NCI-H2029 (cell line): ENCODE measurements at regions not wholly inside any gene's neighbourhood (a gene's known extent, or its start where the extent isn't known, plus 50 kb on each side); places are given as distances from the start of the nearest gene placed in this dataset.
"Not testable (repeated sequence)": the region's sequence is repeated elsewhere in the genome, so short reads cannot be mapped to it uniquely, and the experiment has no call there.

Source experiments
- DNase-seq: peaks from one replicate; lab custom pipeline; 2025; lab: John Stamatoyannopoulos, UW

DNA sequence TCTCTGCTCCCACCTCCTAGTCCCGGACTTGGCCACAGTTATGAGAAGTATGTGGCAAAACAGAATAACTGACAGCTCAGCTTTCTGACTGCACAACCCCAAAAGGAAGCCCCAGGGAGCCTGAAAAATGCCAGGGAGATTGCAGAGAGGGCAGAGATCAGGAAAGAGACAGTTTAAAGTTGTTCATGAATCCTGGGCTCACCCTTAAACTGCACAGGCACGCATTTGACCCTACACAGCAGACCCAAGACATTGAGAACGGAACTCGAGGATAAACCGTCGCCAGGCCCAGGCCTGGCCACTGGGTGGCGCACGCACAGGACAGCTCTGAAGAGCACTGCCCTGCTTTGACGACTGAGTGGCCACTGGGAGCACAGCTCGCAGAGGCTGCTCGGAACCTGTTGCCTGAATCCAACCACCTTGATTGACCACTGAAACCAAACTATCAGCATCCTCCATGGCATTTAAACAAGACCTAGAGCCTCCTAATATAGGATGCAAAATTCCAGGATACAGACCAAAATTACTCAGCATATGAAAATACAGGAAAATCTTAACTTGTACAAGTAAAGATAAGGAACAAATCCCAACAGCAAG lies 114.0 kb downstream of the C16orf95 start:
- no peak for DNase-seq

DNA sequence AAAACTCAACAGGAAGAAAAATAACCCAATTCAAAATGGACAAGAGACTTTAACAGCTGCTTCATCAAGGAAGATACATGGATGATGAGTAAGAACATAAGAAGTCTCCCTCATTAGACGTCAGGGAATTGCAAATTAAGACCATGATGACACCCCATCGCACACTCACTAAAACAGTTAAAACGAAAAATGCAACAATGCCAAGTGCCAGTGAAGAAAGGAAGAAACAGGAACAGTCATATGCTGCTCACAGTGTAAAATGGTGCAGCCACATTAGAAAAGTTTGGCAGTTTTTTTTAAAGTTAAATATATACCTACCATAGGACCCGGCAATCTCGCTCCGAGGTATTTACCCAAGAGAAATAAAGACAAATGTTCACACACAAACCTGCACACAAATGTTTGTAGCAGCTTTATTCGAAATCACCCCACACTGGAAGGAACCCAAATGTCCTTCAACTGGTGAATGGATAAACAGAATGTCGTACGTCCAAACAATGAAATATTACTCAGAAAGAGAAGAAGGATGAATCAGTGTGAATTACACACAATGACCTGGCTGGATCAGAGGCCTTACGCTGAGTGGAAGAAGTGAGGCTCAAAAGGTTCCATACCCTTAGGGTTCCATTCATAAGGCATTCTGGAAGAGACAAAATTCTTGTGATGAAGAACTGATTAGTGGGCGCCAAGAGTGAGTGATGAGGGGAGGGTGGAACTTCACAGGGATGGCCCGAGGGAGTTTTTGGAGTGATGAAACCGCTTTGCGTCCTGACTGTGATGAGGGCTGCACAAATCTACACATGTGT lies 110.3 kb downstream of the C16orf95 start:
- no peak for DNase-seq

DNA sequence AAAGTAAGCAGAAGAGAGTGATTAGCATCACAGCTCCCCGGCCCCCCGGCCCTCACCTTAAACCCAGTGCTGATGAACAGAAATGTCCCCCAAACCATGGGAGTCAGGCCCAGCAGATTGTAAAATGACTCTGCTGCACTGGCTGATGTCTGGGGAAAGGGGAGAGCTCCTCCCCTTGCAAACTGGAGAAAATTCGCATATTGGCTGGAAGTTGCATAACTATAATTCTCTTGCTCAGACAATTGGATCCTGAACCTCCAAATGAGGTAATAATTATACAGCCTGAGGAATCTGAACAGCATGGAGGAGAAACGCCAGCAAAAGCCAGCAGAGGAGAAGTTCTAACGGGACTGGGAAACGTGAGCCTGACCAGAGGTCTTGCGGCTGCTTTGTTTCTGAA lies 109.7 kb downstream of the C16orf95 start:
- no peak for DNase-seq

DNA sequence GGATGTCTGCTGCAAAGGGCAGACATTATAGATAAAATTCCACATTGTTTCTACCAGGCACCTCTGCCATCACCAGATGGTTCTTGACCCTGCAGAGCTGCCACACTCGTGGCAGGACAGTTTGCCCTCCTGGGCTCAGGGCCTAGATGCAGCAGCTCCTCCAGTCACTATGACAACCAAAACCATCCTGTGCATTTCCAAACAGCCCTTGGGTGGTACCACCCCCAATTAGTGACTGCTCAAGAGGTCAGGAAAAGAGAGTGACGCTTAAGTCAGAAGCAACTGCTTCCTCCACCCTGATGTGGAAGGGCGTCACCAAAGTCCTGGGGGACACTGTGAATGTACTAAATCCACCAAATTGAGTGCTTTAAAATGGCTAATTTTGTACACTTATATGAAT lies 109.2 kb downstream of the C16orf95 start:
- DNase-seq: no peak

DNA sequence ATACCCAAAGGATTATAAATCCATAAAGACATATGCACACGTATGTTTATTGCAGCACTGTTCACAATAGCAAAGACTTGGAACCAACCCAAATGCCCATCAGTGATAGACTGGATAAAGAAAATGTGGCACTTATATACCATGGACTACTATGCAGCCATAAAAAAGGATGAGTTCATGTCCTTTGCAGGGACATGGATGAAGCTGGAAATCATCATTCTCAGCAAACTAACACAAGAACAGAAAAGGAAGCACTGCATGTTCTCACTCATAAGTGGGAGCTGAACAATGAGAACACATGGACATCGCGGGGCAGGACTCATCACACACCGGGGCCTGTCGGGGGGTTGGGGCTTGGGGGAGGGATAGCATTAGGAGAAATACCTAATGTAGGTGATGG lies 108.2 kb downstream of the C16orf95 start:
- not testable (repeated sequence) for DNase-seq

DNA sequence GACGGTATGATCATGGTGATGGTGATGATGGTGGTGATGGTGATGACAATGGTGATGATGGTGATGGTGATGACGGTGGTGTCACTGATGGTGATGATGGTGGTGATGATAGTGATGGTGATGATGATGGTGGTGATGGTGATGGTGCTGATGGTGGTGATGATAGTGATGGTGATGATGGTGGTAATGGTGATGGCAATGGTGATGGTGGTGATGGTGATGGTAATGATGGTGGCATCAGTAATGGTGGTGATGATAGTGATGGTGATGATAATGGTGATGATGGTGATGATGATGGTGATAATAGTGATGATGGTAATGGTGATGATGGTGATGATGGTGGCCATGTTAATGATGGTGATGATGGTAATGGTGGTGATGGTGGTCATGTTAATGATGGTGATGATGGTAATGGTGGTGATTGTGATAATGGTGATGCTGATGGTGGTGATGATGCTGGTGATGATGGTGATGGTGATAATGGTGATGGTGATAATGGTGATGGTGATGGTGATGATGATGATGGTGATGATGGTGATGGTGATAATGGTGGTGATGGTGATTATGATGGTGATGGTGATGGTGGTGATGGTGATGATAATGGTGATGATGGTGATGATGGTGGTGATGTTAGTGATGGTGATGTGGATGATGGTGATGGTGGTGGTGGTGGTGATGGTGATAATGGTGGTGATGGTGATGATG lies 107.2 kb downstream of the C16orf95 start:
- no peak for DNase-seq

DNA sequence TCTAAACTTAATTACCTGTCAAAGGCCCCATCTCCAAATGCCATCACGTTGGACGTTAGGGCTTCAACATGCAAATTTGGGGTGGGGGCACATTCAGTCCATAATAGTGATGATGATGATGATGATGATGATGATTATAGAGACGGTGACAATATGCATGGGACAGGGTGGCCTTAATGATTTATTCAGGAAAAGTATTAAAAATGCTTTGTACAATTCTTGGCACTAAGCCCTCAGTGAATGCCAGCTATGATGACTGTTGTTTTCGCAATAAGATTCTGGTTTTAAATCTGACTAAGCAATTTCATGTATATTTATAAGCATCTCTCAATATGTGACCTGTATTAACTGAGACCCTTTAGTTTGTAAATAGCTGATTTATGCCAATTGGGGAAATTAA lies 106.3 kb downstream of the C16orf95 start:
- no peak for DNase-seq

DNA sequence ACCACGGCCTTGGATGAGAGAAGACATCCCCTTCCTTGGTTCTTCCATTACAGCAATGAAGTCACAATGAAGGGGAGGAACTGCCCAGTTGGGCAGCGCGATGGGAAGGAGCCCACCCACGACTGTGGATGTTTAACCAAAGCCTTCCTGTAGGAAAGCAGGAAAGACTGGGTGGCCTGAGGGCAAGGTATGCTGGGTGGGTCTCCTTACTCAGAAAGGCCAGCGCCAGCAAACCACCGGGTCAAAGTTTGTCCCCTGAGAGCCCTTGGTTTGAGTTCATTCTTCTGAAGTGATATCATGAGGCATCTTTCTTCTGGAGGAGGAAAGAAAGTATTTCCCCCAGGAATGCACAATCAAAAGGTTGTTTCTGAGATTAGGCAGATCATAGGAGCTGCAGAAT lies 105.2 kb downstream of the C16orf95 start:
- DNase-seq: no peak

DNA sequence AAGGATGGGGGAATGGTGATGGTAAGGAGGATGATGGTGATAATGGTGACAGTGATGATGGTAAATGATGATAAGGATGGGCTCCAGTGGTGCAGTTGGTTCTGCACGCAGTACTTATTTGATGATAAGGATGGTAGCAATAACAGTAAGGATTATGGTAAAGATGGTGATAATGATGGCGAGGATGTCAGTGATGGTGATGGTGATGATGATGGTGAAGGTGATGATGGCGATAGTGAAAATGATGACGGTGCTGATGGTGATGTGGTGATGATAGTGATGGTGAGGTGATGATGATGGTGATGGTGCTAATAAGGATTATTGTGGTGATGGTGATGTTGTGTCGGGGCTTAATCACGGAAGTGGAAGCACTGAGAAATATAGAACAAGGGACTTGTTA lies 103.7 kb downstream of the C16orf95 start:
- no peak for DNase-seq

DNA sequence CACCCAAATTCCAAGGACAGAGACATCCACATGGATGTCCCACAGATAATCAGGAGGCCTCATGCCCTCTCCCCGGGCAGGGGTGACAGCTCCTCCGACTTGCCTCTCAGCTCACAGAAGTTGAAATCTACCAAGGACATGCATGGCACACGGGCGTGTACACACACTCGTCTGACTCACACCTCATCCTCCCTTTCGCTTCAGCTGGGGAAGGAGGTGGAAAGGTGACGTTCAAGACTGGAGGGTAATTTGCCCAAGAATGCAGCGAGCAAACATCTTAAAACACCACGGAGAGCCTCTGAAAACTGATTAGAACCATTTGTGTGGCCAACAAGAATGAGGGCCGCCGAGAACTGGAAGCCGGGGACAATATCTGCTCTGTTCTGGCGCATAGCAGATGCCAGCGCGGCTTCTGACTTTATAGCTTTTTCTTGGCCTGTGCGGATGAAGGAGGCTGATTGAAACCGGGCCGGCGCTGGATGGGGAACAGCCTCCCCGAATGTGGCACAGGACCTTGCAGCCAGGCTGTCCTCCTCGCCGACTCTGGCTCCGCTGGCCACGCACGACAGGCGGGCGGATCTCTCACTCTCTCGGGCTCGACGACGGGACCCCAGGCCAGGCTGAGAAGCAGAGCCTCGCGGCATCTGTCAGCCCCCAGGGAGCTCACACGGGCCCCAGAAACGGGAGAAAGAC lies 100.9 kb downstream of the C16orf95 start:
- DNase-seq: no peak

DNA sequence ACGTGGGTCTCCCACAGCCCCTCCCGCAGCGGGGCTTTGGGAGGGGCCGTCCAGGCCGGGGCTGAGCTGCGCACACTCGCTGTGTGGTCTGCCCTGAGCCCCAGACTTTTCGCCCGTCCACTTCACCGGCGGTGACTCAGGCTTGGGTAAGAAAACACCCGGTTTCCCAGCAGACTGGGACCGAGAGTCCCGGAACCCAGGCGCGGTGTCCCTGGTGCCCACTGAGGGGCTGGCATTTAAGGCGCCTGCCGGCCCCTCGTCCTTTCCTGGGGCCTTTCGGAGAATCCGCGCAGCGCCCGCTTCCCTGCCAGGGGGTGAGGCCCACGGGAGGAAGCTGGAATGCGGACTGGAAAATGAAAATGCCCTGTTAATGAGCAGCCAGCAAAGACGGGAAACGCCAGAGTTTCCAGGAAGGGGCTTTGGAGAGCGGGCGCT lies 100.3 kb downstream of the C16orf95 start:
- no peak for DNase-seq

DNA sequence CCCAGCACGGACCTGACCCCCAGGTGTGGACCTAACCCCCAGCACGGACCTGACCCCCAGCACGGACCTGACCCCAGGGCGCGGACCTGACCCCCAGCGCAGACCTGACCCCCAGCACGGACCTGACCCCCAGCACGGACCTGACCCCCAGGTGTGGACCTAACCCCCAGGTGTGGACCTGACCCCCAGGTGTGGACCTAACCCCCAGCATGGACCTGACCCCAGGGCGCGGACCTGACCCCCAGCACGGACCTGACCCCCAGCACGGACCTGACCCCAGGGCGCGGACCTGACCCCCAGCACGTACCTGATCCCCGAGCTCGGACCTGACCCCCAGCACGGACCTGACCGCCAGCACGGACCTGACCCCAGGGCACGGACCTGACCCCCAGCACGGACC lies 99.4 kb downstream of the C16orf95 start:
- DNase-seq: not testable (repeated sequence)

DNA sequence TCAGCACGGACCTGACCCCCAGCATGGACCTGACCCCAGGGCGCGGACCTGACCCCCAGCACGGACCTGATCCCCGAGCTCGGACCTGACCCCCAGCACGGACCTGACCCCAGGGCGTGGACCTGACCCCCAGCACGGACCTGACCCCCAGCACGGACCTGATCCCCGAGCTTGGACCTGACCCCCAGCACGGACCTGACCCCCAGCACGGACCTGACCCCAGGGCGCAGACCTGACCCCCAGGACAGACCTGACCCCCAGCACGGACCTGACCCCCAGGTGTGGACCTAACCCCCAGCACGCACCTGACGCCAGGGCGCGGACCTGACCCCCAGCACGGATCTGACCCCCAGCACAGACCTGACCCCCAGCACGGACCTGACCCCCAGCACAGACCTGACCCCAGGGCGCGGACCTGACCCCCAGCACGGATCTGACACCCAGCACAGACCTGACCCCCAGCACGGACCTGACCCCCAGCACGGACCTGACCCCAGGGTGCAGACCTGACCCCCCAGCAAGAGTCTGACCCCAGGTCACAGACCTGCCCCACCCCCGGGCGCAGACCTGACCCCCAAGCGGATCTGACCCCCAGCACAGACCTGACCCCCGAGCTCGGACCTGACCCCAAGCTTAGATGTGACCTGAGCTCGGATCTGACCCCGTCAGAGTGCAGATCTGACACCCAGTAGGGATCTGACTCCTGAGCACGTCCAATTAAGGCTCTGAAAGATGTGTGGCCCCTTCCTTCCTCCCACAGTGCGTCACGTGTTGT lies 98.7 kb downstream of the C16orf95 start:
- DNase-seq: no peak

DNA sequence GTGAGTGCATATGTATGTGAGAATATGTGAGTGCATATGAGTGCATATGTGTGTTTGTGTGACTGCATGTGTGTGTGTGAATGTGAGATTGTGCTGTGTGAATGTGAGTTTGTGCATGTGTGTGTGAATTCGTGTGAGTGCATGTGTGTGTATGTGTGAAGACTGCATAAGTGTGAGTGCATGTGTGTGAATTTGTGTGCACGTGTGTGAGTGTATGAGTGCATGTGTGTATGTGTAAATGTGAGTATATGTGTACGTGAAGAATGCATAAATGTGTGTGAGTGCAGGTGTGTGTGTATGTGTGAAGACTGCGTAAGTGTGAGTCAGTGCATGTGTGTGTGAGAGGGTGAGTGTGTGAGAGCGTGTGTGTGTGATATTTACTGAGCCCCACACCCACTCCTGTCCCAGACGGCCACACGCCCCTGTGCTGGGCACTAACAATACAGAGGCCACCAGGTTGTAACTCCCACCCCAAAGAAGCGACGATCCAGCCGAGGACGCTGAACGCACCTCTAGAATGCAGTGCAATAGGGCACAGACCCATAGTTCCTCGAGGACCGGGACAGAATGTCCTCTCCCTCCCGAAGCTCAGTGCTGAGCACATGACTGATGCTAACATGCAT lies 97.8 kb downstream of the C16orf95 start:
- no peak for DNase-seq

DNA sequence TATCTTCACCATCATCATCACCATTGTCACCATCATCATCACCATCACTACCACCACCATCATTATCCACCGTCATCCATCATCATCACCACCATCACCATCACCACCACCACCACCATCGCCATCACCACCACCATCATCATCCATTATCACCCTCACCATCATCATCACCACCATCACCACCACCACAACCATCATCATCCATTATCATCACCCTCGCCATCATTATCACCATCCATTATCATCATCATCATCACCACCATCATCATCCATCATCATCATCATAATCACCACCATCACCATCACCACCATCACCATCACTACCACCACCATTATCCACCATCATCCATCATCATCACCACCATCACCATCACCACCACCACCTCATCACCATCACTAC lies 95.6 kb downstream of the C16orf95 start:
- no peak for DNase-seq

DNA sequence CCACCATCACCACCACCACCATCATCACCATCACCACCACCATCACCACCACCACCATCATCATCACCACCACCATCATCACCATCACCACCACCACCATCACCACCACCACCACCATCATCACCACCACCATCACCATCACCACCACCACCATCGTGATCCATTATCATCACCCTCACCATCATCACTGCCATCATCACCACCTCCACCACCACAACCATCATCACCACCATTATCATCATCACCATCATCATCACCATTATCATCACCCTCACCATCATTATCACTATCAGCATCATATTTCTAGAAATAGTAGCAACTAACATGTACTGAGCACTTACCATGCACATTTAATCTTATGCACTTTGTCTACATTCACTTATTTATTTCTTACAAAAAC lies 94.9 kb downstream of the C16orf95 start:
- DNase-seq: no peak

DNA sequence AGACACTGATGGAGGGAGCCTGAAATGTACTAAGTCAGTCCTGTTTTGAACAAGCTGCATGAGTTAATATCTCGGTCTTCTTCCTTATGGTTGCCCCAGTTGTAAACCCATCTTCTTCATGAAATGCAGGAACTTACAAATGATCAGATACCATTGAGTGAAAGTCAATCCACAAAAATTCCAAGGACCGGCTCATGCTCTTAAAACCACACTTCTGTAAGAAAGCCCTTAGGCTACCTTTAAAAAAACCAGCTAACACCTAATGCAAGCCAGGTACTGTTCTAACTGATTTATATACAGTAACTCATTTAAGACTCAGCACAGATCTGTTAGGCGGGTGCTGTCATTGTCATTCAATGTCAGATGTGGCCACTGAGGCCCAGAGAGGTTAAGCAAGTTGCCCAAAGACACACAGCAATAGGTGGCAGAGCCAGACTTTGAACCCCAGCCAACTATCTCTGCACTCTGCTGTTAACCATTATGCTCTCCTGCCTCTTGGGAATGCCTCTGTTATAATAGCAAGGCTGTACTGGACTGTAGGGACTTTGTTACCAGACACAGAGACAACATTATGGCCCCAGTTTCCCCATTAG lies 93.4 kb downstream of the C16orf95 start:
- DNase-seq: no peak

DNA sequence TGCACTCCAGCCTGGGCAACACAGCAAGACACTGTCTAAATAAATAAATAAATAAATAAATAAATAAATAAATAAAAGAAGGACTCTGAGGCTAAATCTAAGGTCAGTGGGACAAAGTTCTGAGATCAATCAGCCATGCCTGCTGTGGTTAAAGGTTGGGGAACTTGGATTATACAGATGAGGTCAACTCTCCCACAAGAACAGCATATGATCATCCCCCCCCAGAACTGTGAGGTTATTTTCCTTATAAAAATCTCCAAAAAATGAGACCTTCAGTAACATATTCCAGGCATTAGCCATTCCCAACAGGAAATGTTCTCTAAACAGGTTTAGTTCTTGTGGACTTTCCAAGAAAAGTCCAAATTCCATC lies 90.3 kb downstream of the C16orf95 start:
- DNase-seq: no peak

DNA sequence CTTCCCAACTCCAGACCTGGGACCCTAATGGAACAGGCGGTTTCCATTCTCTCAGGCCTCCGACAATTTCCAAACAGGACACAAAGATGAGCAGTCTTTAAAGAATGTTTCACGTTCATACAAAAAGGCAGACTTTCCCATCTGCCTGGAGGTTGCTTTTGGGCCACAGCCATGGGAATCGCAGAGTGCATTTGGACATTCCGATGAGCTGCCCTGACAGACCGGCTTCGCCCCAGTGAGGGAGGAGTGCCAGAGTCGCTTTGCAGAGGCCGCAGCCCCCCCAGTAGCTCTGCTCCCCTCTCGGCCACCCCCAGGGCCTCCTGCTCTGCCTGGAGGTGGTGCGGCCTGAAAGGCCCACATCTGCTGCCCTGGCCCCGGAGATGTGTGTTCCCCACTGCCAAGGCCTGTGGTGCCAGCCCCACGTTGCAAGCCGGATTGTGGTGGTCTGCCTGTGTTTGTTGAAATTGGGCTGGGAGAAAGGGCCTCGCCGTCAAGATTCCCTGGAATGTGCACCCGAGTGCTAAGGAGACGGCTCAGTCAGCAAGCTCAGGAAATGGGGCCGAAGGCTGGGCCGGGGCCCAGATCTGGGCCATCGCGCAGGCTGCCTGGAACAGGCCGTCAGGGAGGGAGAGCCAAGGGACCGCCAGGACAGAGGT lies 89.8 kb downstream of the C16orf95 start:
- no peak for DNase-seq

DNA sequence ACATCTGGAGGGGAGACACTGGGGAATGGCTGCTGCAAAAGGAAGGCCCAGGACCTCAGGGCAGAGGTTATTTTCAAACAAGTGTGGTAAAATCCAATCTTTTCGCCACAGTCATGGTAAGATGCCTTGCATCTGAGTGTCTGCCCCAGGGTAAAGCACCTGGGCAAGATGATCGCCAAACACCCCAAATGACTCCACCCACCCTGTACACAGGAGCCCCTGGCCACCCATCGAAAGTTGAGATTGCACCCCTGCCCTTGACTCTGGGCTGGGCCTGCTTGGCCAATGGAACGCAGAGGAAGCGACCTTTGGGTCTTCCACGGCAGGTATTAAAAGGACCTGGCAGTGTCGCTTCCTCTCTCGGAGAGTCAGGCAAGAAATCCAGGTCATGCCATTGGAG lies 88.8 kb downstream of the C16orf95 start:
- DNase-seq: no peak
